Urinary bladder (tissue), 3 donors: ENCODE measurements at regions not wholly inside any gene's neighbourhood (a gene's known extent, or its start where the extent isn't known, plus 50 kb on each side); places are given as distances from the start of the nearest gene placed in this dataset.

ENCODE experiments used
- DNase-seq: peaks from one replicate; pipeline ENCODE4 v3.0.0-alpha.2; 2015; ENCODE audit errors: extremely low spot score
- H3K27ac ChIP-seq: one replicate; pipeline ENCODE4 v1.5.1; 2013; ENCODE audit warnings: low read depth, mild to moderate bottlenecking, moderate library complexity
- H3K36me3 ChIP-seq: one replicate; pipeline ENCODE4 v1.6.1; 2013; ENCODE audit warnings: mild to moderate bottlenecking, moderate library complexity; ENCODE audit not compliant: insufficient read depth
- H3K4me1 ChIP-seq: one replicate; pipeline ENCODE4 v1.6.1; 2013; ENCODE audit warnings: mild to moderate bottlenecking, moderate library complexity; ENCODE audit not compliant: insufficient read depth
- H3K4me3 ChIP-seq: one replicate; pipeline ENCODE4 v1.5.1; 2013; ENCODE audit warnings: low read depth, low read length
- WGBS: extraction: QIAGEN DNeasy Blood & Tissue Kit; methylation state at CpG from one replicate; pipeline ENCODE4 v1.1.7; 2013; 5-methylcytosine and 5-hydroxymethylcytosine counted together
- donor health status: healthy with polysubstance abuse.
- donor health status: healthy.

GRCh38 chr7:17497549-17498167 lies 199.2 kb downstream of the AHR start:
- Histone ChIP-seq H3K4me3 (no peak overlapping the region), H3K27ac (no peak overlapping the region), H3K4me1 (no peaks in the 10 kb centered on the region), H3K36me3 (no peaks in the 10 kb centered on the region)
- no peak for DNase-seq
- WGBS: 79% methylated on average over 5 of the region's 5 CpGs

- DNase-seq: no peak
- Histone ChIP-seq H3K4me1 (no peaks in the 10 kb centered on the region), H3K4me3 (no peak overlapping the region), H3K27ac (no peak overlapping the region), H3K36me3 (no peaks in the 10 kb centered on the region)
- WGBS: 89% methylated on average over 4 of the region's 4 CpGs
Observed at GRCh38 chr7:17498230-17498629, 199.8 kb downstream of the AHR start.

- Histone ChIP-seq H3K4me3 (no peak overlapping the region), H3K4me1 (no peaks in the 10 kb centered on the region), H3K27ac (no peak overlapping the region), H3K36me3 (no peaks in the 10 kb centered on the region)
- DNase-seq: no peak
Observed at GRCh38 chr7:17500736-17501135, 202.3 kb downstream of the AHR start.

GRCh38 chr7:17501441-17502212 lies 203.2 kb downstream of the AHR start:
- no peak for DNase-seq
- 72% methylated on average over 1 of the region's 1 CpG for whole genome bisulfite sequencing

GRCh38 chr7:17502213-17503060 lies 204.0 kb downstream of the AHR start:
- 44% methylated on average over 2 of the region's 2 CpGs for WGBS
- DNase-seq: no peak

More at GRCh38 chr7:17501441-17502212, 203.2 kb downstream of the AHR start:
- H3K36me3 ChIP-seq: no peaks in the 10 kb centered on the region
- H3K4me1 ChIP-seq: no peaks in the 10 kb centered on the region
- H3K4me3 ChIP-seq: no peak overlapping the region
- no peak overlapping the region for H3K27ac ChIP-seq

GRCh38 chr7:17506095-17506494 lies 207.6 kb downstream of the AHR start:
- no peaks in the 10 kb centered on the region for H3K4me1 ChIP-seq
- 18% methylated on average over 3 of the region's 3 CpGs for WGBS
- H3K4me3 ChIP-seq: no peak overlapping the region
- H3K36me3 ChIP-seq: no peaks in the 10 kb centered on the region
- DNase-seq: no peak
- peak overlapping the region; percentile 2 for H3K27ac ChIP-seq

More at GRCh38 chr7:17502213-17503060, 204.0 kb downstream of the AHR start:
- Histone ChIP-seq H3K27ac (no peak overlapping the region), H3K4me3 (no peak overlapping the region), H3K36me3 (no peaks in the 10 kb centered on the region), H3K4me1 (no peaks in the 10 kb centered on the region)

DNA sequence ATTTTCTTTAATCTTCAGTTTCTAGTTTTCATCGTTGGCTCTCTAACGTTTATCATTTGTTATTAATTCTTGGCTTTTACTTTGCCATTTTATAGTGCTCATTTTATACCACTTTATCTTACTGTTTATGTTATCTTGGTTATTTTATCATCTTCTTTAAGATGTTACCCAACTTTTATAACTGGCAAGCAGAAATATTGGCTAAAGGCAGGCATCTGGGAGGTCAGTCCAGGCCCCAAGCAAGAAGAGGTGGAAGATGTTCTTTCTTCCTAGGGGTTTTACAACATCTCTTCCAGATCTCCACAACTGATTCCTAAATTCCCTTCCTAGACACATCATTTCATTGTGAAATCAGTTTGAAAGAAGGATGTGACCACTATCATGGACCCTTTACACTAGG lies 208.1 kb downstream of the AHR start:
- no peaks in the 10 kb centered on the region for H3K4me1 ChIP-seq
- WGBS: 26% methylated on average over 2 of the region's 2 CpGs
- H3K27ac ChIP-seq: peak overlapping the region; percentile 3
- no peak overlapping the region for H3K4me3 ChIP-seq
- H3K36me3 ChIP-seq: no peaks in the 10 kb centered on the region
- DNase-seq: no peak

DNA sequence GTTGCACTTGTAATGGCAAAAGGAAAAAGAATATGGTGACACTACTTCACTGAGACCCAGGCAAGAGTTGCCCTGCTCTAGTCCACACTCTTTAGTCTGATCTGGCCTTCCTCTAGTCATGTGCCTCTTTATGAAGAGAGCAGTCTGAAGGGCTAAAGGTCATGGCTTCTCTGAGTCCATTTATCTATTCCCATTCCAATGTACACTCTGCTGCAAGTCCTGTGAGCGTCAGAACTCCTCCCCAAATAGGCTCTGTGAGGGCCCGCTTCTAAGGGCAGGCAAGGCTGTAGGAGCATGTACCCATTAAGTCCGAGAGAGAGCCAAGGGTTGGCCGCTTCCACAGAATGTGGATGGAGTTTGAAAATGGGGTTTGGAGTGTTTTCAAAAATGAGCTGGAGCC lies 209.3 kb downstream of the AHR start:
- no peak overlapping the region for H3K27ac ChIP-seq

GRCh38 chr7:17512181-17512675 lies 213.8 kb downstream of the AHR start:
- no peaks in the 10 kb centered on the region for H3K36me3 ChIP-seq
- DNase-seq: no peak
- 56% methylated on average over 2 of the region's 2 CpGs for WGBS
- H3K4me1 ChIP-seq: no peaks in the 10 kb centered on the region
- H3K4me3 ChIP-seq: no peak overlapping the region
- no peak overlapping the region for H3K27ac ChIP-seq

More for the DNA sequence above, 209.3 kb downstream of the AHR start:
- H3K36me3 ChIP-seq: no peaks in the 10 kb centered on the region
- WGBS: over 99% methylated on average over 4 of the region's 4 CpGs
- H3K4me3 ChIP-seq: no peak overlapping the region
- H3K4me1 ChIP-seq: no peaks in the 10 kb centered on the region
- DNase-seq: no peak

GRCh38 chr7:17516771-17517170 lies 218.3 kb downstream of the AHR start:
- 72% methylated on average over 1 of the region's 1 CpG for WGBS
- no peak for DNase-seq

GRCh38 chr7:17520941-17521340 lies 222.5 kb downstream of the AHR start:
- Histone ChIP-seq H3K27ac (peak overlapping the region; percentile 50), H3K36me3 (no peaks in the 10 kb centered on the region), H3K4me1 (no peaks in the 10 kb centered on the region), H3K4me3 (no peak overlapping the region)
- no peak for DNase-seq
- 85% methylated on average over 1 of the region's 1 CpG for WGBS

More at GRCh38 chr7:17516771-17517170, 218.3 kb downstream of the AHR start:
- H3K36me3 ChIP-seq: no peaks in the 10 kb centered on the region
- H3K4me3 ChIP-seq: no peak overlapping the region
- H3K27ac ChIP-seq: no peak overlapping the region
- H3K4me1 ChIP-seq: no peaks in the 10 kb centered on the region

DNA sequence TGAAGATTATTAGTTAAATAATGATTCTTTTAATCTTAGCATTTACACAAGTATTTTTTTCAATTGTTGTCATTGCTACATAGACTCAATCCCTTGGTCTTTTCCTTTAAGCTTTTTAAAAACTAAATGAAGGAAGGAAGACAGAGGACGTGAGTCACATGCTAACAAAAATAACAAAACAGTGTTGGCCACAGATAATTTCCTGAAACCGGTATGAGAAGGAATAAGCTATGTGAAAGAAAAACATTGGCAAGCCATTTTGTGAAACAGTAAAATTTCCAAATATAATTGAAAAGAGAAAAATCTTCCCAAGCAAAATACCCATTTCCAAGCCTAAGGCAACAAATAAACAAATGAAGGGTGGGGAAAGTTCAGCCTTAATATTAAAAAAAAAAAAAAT lies 223.0 kb downstream of the AHR start:
- no peak for DNase-seq
- 9% methylated on average over 2 of the region's 2 CpGs for WGBS
- Histone ChIP-seq H3K27ac (no peak overlapping the region), H3K4me3 (no peak overlapping the region), H3K4me1 (no peaks in the 10 kb centered on the region), H3K36me3 (no peaks in the 10 kb centered on the region)

- 38% methylated on average over 7 of the region's 7 CpGs for WGBS
- peak overlapping the region; percentile 23 for H3K27ac ChIP-seq
- DNase-seq: no peak
Observed at GRCh38 chr7:17523813-17524739, 225.6 kb downstream of the AHR start.

More at GRCh38 chr7:17523813-17524739, 225.6 kb downstream of the AHR start:
- Histone ChIP-seq H3K4me1 (no peaks in the 10 kb centered on the region), H3K36me3 (no peaks in the 10 kb centered on the region), H3K4me3 (no peak overlapping the region)
